GM10248 (cell line): ENCODE measurements at regions not wholly inside any gene's neighbourhood (a gene's known extent, or its start where the extent isn't known, plus 50 kb on each side); places are given as distances from the start of the nearest gene placed in this dataset.

Source experiments
- CTCF ChIA-PET: fragments of 300-600 bp; sonication (Branson Sonifier 250); formaldehyde crosslinking; extraction: SDS; loops from one replicate; lab custom pipeline; 2021; ENCODE audit warnings: antibody characterized with exemption; lab: Yijun Ruan, JAX
- POLR2A ChIA-PET: fragments of 350-650 bp; sonication (Branson Sonifier 250); formaldehyde crosslinking; extraction: SDS; loops from one replicate; lab custom pipeline; 2020; ENCODE audit warnings: antibody characterized with exemption; lab: Yijun Ruan, JAX
- DNase-seq: peaks from one replicate; pipeline ENCODE4 v3.0.0; 2012; ENCODE audit errors: extremely low spot score
- TF ChIP-seq, protein P1 (sequence below): IDR thresholded peaks from 2 replicates; pipeline ENCODE4 v1.5.1; 2012; ENCODE audit warnings: mild to moderate bottlenecking, low read depth; ENCODE audit errors: extremely low read depth, missing control alignments, control extremely low read depth

DNA sequence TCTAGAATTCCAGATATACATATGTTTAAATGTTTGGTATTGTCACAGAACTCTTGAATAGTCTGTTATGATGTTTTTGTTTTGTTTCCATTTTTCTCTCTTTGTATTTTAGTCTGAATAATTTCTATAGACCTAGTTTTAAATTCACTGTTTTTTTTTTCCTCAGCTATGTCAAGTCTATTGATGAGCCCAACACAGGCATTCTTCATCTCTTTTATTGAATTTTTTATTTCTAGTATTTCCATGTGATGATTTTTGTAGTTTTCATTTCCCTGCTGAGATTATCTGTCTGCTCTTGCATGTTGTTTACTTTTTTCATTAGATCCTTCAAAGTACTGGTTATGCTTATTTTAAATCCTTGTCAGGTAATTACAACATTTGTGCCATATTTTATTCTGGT, 254.7 kb downstream of the C1D start:
- DNase-seq = no peak
- CTCF ChIA-PET = no interaction called here
- POLR2A ChIA-PET = no interaction called here
- TF ChIP-seq, protein P1, sequence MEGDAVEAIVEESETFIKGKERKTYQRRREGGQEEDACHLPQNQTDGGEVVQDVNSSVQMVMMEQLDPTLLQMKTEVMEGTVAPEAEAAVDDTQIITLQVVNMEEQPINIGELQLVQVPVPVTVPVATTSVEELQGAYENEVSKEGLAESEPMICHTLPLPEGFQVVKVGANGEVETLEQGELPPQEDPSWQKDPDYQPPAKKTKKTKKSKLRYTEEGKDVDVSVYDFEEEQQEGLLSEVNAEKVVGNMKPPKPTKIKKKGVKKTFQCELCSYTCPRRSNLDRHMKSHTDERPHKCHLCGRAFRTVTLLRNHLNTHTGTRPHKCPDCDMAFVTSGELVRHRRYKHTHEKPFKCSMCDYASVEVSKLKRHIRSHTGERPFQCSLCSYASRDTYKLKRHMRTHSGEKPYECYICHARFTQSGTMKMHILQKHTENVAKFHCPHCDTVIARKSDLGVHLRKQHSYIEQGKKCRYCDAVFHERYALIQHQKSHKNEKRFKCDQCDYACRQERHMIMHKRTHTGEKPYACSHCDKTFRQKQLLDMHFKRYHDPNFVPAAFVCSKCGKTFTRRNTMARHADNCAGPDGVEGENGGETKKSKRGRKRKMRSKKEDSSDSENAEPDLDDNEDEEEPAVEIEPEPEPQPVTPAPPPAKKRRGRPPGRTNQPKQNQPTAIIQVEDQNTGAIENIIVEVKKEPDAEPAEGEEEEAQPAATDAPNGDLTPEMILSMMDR = no peak

DNA sequence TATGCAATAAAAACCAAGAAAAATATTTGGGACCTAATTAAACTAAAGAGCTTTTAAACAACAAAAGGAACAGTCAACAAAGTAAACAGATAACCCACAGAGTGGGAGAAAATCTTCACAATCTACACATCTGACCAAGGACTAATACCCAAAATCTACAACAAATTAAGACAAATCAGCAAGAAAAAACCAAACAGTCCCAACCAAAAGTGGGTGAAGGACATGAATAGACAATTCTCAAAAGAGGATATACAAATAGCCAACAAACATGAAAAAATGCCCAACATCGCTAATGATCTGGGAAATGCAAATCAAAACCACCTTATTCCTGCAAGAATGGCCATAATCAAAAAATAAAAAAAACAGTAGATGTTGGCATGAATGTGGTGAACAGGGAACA, 250.1 kb downstream of the C1D start:
- TF ChIP-seq, protein P1 = no peak

DNA sequence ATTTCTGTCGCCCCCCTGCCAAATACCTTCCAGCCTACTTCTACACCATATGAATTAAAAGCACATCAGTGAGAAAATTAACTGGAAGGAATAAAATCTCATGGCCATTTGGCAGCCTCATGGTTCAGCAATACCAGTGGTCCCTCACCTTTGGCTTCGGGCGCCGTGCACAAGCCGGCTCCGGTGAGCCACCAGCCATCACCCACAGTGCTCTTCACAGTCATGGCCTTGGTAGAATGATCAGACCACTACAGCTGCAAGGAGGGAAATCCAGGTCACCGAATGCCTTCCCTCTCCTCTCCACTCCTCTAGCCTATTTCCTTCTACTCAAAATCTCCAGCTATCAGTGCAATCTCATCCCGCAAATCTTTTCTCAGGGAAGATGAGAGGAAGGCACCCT, 239.1 kb downstream of the C1D start:
- TF ChIP-seq, protein P1 = no peak
- no peak for DNase-seq
- POLR2A ChIA-PET = no interaction called here
- CTCF ChIA-PET = interaction anchor here (1.4 to 1.6 kb wide), 3 partner anchors 13 to 60 kb away, joined by 3 to 6 read pairs (median 3); no protein-coding TSS in a partner anchor

More for the DNA sequence above, 250.1 kb downstream of the C1D start:
- DNase-seq = no peak
- ChIA-PET CTCF (no interaction called here), POLR2A (no interaction called here)

DNA sequence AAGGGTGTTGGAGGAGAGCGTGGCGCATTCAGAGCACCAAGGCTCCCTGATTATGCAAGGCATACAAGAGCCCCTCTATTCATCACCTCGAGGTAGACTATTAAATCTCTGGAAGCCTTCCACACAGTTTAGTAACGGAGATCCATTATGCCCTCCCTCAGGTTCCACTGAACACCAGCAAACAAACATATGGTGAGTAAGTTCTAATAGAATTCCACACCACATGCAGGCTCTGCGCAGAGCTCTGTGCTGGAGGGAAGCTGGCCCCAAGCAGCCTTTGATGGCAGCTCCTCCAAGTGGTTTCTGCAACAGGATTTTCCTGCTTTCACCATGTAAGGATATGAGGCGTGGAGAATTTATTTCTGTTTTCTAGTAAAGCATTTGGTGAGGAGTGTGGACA, 238.6 kb downstream of the C1D start:
- TF ChIP-seq, protein P1 = no peak
- no peak for DNase-seq
- ChIA-PET CTCF (interaction anchor here (1.4 to 1.6 kb wide), 3 partner anchors 13 to 60 kb away, joined by 3 to 6 read pairs (median 3); no protein-coding TSS in a partner anchor), POLR2A (no interaction called here)

DNA sequence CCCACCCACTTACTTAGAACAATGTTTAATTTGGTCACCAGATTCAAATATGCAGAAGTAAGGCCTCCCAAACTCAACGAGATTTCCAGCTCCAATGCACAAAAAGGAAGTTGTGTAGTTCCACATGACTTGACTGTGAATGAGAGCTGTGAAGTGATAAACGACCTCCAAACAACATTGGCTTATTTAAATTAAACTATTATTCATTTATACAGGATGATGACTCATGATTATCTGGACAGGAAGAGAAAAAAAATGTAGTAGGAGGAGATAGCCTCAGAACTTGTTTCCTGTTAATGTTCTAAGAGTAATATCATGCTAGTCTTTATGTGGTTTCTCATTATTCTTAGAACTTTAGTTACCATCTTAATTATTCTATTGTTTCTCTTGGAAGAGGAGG, 237.3 kb downstream of the C1D start:
- TF ChIP-seq, protein P1 = no peak
- no peak for DNase-seq
- ChIA-PET CTCF (no interaction called here), POLR2A (no interaction called here)

DNA sequence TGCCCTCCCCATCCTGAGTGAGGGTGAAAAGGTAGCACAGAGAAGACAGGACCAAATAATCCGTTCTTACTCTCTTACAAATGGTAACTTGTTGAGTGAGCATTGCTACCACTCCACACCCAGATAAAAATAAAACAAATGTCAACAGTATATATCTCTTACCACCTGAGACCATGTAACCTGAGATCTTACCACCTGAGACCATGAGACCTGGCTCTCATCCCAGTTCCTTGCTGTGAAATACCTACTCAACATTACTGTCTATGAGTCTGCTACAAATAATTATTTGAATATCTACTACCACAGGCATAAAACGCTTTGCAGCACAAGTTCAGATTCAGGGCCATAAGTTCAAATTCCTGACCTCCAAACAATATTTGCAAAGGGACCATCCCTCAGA, 234.7 kb downstream of the C1D start:
- TF ChIP-seq, protein P1 = no peak
- CTCF ChIA-PET = no interaction called here
- POLR2A ChIA-PET = no interaction called here
- DNase-seq = no peak
